ENCODE measurements at regions not wholly inside any gene's neighbourhood (a gene's known extent, or its start where the extent isn't known, plus 50 kb on each side); places are given as distances from the start of the nearest gene placed in this dataset.
"Not testable (repeated sequence)": the region's sequence is repeated elsewhere in the genome, so short reads cannot be mapped to it uniquely, and the experiment has no call there.

DNA sequence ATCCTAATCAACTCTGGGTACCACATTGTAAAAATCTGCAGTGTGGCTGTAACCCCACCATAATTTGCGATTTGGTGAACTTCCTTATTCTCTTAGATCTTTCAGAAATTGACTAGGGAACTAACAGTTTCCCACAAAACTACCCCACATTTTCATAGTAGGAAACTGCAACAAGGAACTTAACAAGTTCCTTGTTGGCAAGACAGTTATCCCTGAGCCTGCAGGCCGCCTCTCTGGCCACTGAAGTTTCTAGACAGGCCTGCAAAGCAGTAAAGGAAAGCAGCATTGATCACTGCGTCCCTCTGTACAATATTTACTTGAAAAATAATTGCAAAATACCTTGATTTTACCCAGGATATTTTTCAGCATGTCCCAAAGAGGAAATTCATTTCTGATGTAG, 372.9 kb downstream of the ANAPC1 start:
- H3K4me3 ChIP-seq (ENCODE audit: control extremely low read depth in 1 of 5, extremely low read depth in 1 of 5, insufficient read depth in 1 of 5, low read depth in 2 of 5, low read length in 4 of 5); H3K27me3 Mint-ChIP-seq; intact Hi-C loops (cut with micrococcal nuclease); CTCF ChIA-PET; H3K4me1 Mint-ChIP-seq; H3K27ac ChIP-seq (ENCODE audit: low read length in 2 of 2); H2AFZ ChIP-seq (ENCODE audit: insufficient read depth, low read depth, low read length, poor library complexity, severe bottlenecking); H4K20me1 ChIP-seq (ENCODE audit: control insufficient read depth, insufficient read depth, low read length, poor library complexity, severe bottlenecking); H3K9me3 ChIP-seq (ENCODE audit: control extremely low read depth in 1 of 3, control insufficient read depth in 2 of 3, insufficient read depth in 1 of 3, low read length in 2 of 3); H3K79me2 ChIP-seq (ENCODE audit: control insufficient read depth, insufficient read depth, low read length); H3K4me2 ChIP-seq (replicated peaks; ENCODE audit: low read depth, low read length, poor library complexity, severe bottlenecking); POLR2A ChIA-PET; H3K4me3 Mint-ChIP-seq; H3K27me3 ChIP-seq (replicated peaks in 1 of 4; ENCODE audit: control extremely low read depth in 1 of 4, control insufficient read depth in 3 of 4, insufficient read depth in 4 of 4, low read length in 3 of 4); H3K27ac Mint-ChIP-seq; DNase-seq; ATAC-seq (ENCODE audit: low read depth); H3K9ac ChIP-seq (ENCODE audit: low read length); H3K9me3 Mint-ChIP-seq (ENCODE audit: insufficient read depth); H3K4me1 ChIP-seq (ENCODE audit: control insufficient read depth in 2 of 2, insufficient read depth in 2 of 2, low read length in 2 of 2); H3K36me3 ChIP-seq (replicated peaks in 1 of 2; ENCODE audit: control extremely low read depth in 1 of 2, control insufficient read depth in 1 of 2, extremely low read depth in 1 of 2, insufficient read depth in 2 of 2, low read length in 1 of 2): not testable (repeated sequence)
- WGBS (ENCODE audit: insufficient coverage), result no CpG with 5 or more reads among the region's 3 CpGs

DNA sequence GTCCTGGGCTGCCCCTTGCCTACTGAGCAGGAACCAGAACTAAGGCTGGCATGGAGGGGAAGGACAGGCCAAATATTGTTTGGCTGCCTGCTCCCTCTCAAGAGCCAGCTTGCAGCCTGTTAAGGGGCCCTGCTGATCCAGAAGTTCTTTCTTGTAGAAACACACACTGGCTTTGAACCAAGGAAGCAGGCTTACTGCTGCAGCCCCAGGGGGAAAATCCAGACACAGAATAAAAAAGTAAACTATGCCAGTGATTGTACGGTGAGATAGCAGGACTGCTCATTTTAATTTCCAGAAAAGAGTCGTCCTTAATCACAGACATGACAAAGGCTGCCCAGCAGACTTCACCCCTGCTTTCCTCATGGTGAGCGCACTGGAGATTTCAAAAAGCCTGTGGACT, 371.6 kb downstream of the ANAPC1 start:
- H4K20me1 ChIP-seq (ENCODE audit: control insufficient read depth, insufficient read depth, low read length, poor library complexity, severe bottlenecking); CTCF ChIA-PET; H3K9me3 Mint-ChIP-seq (ENCODE audit: insufficient read depth); H3K4me3 Mint-ChIP-seq; H3K27me3 ChIP-seq (replicated peaks in 1 of 4; ENCODE audit: control extremely low read depth in 1 of 4, control insufficient read depth in 3 of 4, insufficient read depth in 4 of 4, low read length in 3 of 4); intact Hi-C loops (cut with micrococcal nuclease); H2AFZ ChIP-seq (ENCODE audit: insufficient read depth, low read depth, low read length, poor library complexity, severe bottlenecking); ATAC-seq (ENCODE audit: low read depth); H3K4me1 Mint-ChIP-seq; H3K27ac Mint-ChIP-seq; H3K9me3 ChIP-seq (ENCODE audit: control extremely low read depth in 1 of 3, control insufficient read depth in 2 of 3, insufficient read depth in 1 of 3, low read length in 2 of 3); H3K4me1 ChIP-seq (ENCODE audit: control insufficient read depth in 2 of 2, insufficient read depth in 2 of 2, low read length in 2 of 2); H3K27me3 Mint-ChIP-seq; H3K4me2 ChIP-seq (replicated peaks; ENCODE audit: low read depth, low read length, poor library complexity, severe bottlenecking); H3K9ac ChIP-seq (ENCODE audit: low read length); H3K4me3 ChIP-seq (ENCODE audit: control extremely low read depth in 1 of 5, extremely low read depth in 1 of 5, insufficient read depth in 1 of 5, low read depth in 2 of 5, low read length in 4 of 5); H3K79me2 ChIP-seq (ENCODE audit: control insufficient read depth, insufficient read depth, low read length); H3K27ac ChIP-seq (ENCODE audit: low read length in 2 of 2); DNase-seq; H3K36me3 ChIP-seq (replicated peaks in 1 of 2; ENCODE audit: control extremely low read depth in 1 of 2, control insufficient read depth in 1 of 2, extremely low read depth in 1 of 2, insufficient read depth in 2 of 2, low read length in 1 of 2); POLR2A ChIA-PET: not testable (repeated sequence)
- 68% methylated on average over 2 of the region's 3 CpGs for WGBS (ENCODE audit: insufficient coverage)

DNA sequence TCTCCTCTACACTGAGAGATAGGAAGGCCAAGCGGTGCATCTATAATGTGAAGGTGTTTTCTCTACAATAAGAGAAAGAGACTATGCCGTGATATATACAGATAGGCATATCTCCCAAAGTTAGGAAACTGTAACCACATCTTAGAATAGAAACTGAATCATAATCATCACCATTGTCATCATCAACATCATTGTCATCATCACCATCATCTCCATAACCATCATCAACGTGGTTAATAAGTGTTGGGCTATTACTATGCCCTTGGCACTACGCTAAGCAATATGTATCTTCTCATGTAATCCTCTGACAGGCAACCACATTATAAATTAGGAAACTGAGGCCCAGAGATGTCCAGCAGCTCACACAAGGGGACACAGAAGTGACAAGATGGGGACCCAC, 369.9 kb downstream of the ANAPC1 start:
- intact Hi-C loops (cut with micrococcal nuclease); ATAC-seq (ENCODE audit: low read depth): not testable (repeated sequence)
- no CpG with 5 or more reads among the region's 4 CpGs for WGBS (ENCODE audit: insufficient coverage)

DNA sequence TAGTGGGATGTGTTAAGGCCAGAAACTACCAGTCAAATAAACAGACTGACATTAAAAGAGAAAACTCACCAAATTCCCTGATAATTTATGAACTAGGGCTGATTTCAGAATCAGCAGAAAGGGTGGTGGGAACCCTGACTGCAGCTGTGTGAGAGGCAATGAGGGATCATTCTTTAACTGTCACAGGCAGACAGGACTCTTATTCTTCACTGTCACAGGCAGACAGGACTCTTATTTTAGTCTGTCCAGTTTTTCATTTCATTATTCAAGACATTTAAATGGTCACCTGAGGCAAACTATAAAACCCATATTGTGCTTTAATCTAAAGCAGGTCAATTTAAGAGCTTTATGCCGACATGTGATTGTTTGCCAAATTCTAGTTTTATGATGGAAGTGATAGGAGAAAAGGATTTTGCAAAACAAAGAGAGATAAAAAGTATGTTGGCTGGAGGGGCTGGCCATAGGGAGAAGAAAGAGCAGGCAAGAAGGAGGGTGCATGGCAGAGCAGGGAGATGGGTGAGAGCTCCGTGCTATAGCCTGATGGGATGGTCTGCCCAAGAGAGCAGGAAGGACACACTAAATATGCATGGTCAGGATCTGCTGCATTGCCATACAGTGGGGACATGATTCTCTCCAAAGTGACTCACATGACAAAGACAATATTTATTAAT, 366.8 kb downstream of the ANAPC1 start:
- H3K4me3 ChIP-seq (ENCODE audit: control extremely low read depth in 1 of 5, extremely low read depth in 1 of 5, insufficient read depth in 1 of 5, low read depth in 2 of 5, low read length in 4 of 5); H3K27me3 ChIP-seq (replicated peaks in 1 of 4; ENCODE audit: control extremely low read depth in 1 of 4, control insufficient read depth in 3 of 4, insufficient read depth in 4 of 4, low read length in 3 of 4); H3K9me3 ChIP-seq (ENCODE audit: control extremely low read depth in 1 of 3, control insufficient read depth in 2 of 3, insufficient read depth in 1 of 3, low read length in 2 of 3); H3K4me1 Mint-ChIP-seq; CTCF ChIA-PET; H3K79me2 ChIP-seq (ENCODE audit: control insufficient read depth, insufficient read depth, low read length); ATAC-seq (ENCODE audit: low read depth); H3K9ac ChIP-seq (ENCODE audit: low read length); DNase-seq; H3K27ac ChIP-seq (ENCODE audit: low read length in 2 of 2); H3K9me3 Mint-ChIP-seq (ENCODE audit: insufficient read depth); H3K36me3 ChIP-seq (replicated peaks in 1 of 2; ENCODE audit: control extremely low read depth in 1 of 2, control insufficient read depth in 1 of 2, extremely low read depth in 1 of 2, insufficient read depth in 2 of 2, low read length in 1 of 2); H3K4me3 Mint-ChIP-seq; H3K4me1 ChIP-seq (ENCODE audit: control insufficient read depth in 2 of 2, insufficient read depth in 2 of 2, low read length in 2 of 2); H3K4me2 ChIP-seq (replicated peaks; ENCODE audit: low read depth, low read length, poor library complexity, severe bottlenecking); H3K27ac Mint-ChIP-seq; POLR2A ChIA-PET; intact Hi-C loops (cut with micrococcal nuclease); H2AFZ ChIP-seq (ENCODE audit: insufficient read depth, low read depth, low read length, poor library complexity, severe bottlenecking); H4K20me1 ChIP-seq (ENCODE audit: control insufficient read depth, insufficient read depth, low read length, poor library complexity, severe bottlenecking); H3K27me3 Mint-ChIP-seq: not testable (repeated sequence)
- WGBS (ENCODE audit: insufficient coverage), result no CpG with 5 or more reads among the region's 2 CpGs

More for the DNA sequence above, 369.9 kb downstream of the ANAPC1 start:
- DNase-seq; H3K36me3 ChIP-seq (replicated peaks in 1 of 2; ENCODE audit: control extremely low read depth in 1 of 2, control insufficient read depth in 1 of 2, extremely low read depth in 1 of 2, insufficient read depth in 2 of 2, low read length in 1 of 2); POLR2A ChIA-PET; H3K4me3 Mint-ChIP-seq; H3K9ac ChIP-seq (ENCODE audit: low read length); H3K9me3 Mint-ChIP-seq (ENCODE audit: insufficient read depth); CTCF ChIA-PET; H3K27me3 ChIP-seq (replicated peaks in 1 of 4; ENCODE audit: control extremely low read depth in 1 of 4, control insufficient read depth in 3 of 4, insufficient read depth in 4 of 4, low read length in 3 of 4); H3K4me1 Mint-ChIP-seq; H4K20me1 ChIP-seq (ENCODE audit: control insufficient read depth, insufficient read depth, low read length, poor library complexity, severe bottlenecking); H3K27ac ChIP-seq (ENCODE audit: low read length in 2 of 2); H2AFZ ChIP-seq (ENCODE audit: insufficient read depth, low read depth, low read length, poor library complexity, severe bottlenecking); H3K4me1 ChIP-seq (ENCODE audit: control insufficient read depth in 2 of 2, insufficient read depth in 2 of 2, low read length in 2 of 2); H3K79me2 ChIP-seq (ENCODE audit: control insufficient read depth, insufficient read depth, low read length); H3K9me3 ChIP-seq (ENCODE audit: control extremely low read depth in 1 of 3, control insufficient read depth in 2 of 3, insufficient read depth in 1 of 3, low read length in 2 of 3); H3K27me3 Mint-ChIP-seq; H3K4me2 ChIP-seq (replicated peaks; ENCODE audit: low read depth, low read length, poor library complexity, severe bottlenecking); H3K27ac Mint-ChIP-seq; H3K4me3 ChIP-seq (ENCODE audit: control extremely low read depth in 1 of 5, extremely low read depth in 1 of 5, insufficient read depth in 1 of 5, low read depth in 2 of 5, low read length in 4 of 5): not testable (repeated sequence)
